ENCODE measurements at regions not wholly inside any gene's neighbourhood (a gene's known extent, or its start where the extent isn't known, plus 50 kb on each side); places are given as distances from the start of the nearest gene placed in this dataset.
"Not testable (repeated sequence)": the region's sequence is repeated elsewhere in the genome, so short reads cannot be mapped to it uniquely, and the experiment has no call there.

DNA sequence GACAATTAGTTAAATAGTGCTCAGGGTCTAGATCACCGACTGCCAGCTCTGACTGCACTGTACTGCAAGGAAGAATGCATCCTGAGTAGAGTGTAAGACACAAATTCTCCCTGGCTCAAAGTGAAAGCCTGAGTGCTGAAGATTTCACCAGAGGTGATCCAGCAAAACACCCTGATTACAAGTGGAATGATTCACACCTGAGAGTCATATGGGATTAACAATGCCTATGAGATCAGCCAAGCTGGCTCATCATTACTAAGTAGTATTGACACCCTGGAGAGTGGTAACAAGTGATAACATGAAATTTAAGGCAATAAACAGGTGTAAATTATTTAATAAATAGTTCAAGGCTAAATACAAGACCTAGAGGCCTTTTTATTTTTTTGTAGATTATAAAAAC is 403.8 kb upstream of the PRR20A start:
- Histone ChIP-seq H4K20me1 (ENCODE audit: control insufficient read depth, extremely low read depth, insufficient read depth, low read length) (no peaks in the 10 kb centered on the region), H3K9me3 (ENCODE audit: control insufficient read depth, insufficient read depth, low read depth, low read length) (no peaks in the 10 kb centered on the region), H2AFZ (ENCODE audit: low read length) (no peak overlapping the region), H3K36me3 (ENCODE audit: control insufficient read depth, insufficient read depth, low read length) (no peaks in the 10 kb centered on the region), H3K4me1 (ENCODE audit: control insufficient read depth, extremely low read depth, insufficient read depth, low read length) (no peaks in the 10 kb centered on the region), H3K4me3 (replicated peaks in 1 of 4; ENCODE audit: control extremely low read depth in 1 of 4, insufficient read depth in 1 of 4, low read depth in 3 of 4, low read length in 4 of 4) (no peak overlapping the region), H3K79me2 (ENCODE audit: control insufficient read depth, insufficient read depth, low read length) (no peaks in the 10 kb centered on the region), H3K27ac (ENCODE audit: insufficient read depth, low read length) (no peak overlapping the region), H3K4me2 (ENCODE audit: extremely low read depth, insufficient read depth, low read length) (no peak overlapping the region), H3K9ac (ENCODE audit: insufficient read depth, low read length) (no peak overlapping the region), H3K27me3 (ENCODE audit: control insufficient read depth, insufficient read depth, low read length) (no peaks in the 10 kb centered on the region)
- TF ChIP-seq EZH2 (IDR thresholded peaks at IDR 0.05; ENCODE audit: low read length, missing control alignments) = no peak
- TF ChIP-seq, protein P1, sequence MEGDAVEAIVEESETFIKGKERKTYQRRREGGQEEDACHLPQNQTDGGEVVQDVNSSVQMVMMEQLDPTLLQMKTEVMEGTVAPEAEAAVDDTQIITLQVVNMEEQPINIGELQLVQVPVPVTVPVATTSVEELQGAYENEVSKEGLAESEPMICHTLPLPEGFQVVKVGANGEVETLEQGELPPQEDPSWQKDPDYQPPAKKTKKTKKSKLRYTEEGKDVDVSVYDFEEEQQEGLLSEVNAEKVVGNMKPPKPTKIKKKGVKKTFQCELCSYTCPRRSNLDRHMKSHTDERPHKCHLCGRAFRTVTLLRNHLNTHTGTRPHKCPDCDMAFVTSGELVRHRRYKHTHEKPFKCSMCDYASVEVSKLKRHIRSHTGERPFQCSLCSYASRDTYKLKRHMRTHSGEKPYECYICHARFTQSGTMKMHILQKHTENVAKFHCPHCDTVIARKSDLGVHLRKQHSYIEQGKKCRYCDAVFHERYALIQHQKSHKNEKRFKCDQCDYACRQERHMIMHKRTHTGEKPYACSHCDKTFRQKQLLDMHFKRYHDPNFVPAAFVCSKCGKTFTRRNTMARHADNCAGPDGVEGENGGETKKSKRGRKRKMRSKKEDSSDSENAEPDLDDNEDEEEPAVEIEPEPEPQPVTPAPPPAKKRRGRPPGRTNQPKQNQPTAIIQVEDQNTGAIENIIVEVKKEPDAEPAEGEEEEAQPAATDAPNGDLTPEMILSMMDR (conservative IDR thresholded peaks at IDR 0.05 in 1 of 2, IDR thresholded peaks at IDR 0.05 in 1 of 2; ENCODE audit: low read depth in 1 of 2, low read length in 2 of 2) = no peak
- no peak for DNase-seq (ENCODE audit: low read depth in 2 of 2)

DNA sequence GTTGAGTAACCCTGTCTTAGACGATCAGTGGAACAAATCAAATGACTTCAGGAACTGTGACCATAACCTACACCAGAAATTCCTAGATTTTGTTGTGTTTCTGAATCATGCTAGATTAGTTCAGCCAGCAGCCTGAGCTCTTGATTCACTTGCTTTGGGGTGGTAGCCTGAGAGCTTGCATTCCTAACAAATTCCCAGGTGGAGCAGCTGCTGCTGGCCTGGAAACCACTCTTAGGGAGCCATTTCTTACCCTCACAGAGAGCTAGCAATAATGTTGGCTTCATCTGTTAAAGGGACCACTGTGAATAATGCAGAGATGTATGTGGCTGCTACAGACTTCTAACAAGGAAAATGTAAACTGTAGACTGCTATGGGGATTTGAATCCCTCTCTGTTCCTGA is 388.1 kb upstream of the PRR20A start:
- no peak overlapping the region for H3K4me2 ChIP-seq (ENCODE audit: extremely low read depth, insufficient read depth, low read length)
- TF ChIP-seq, protein P1 (conservative IDR thresholded peaks at IDR 0.05 in 1 of 2, IDR thresholded peaks at IDR 0.05 in 1 of 2; ENCODE audit: low read depth in 1 of 2, low read length in 2 of 2) = no peak
- no peak for TF ChIP-seq EZH2 (IDR thresholded peaks at IDR 0.05; ENCODE audit: low read length, missing control alignments)
- H4K20me1 ChIP-seq (ENCODE audit: control insufficient read depth, extremely low read depth, insufficient read depth, low read length) = no peaks in the 10 kb centered on the region
- no peaks in the 10 kb centered on the region for H3K9me3 ChIP-seq (ENCODE audit: control insufficient read depth, insufficient read depth, low read depth, low read length)
- no peak for DNase-seq (ENCODE audit: low read depth in 2 of 2)
- H3K79me2 ChIP-seq (ENCODE audit: control insufficient read depth, insufficient read depth, low read length) = no peaks in the 10 kb centered on the region
- no peaks in the 10 kb centered on the region for H3K4me1 ChIP-seq (ENCODE audit: control insufficient read depth, extremely low read depth, insufficient read depth, low read length)
- H3K9ac ChIP-seq (ENCODE audit: insufficient read depth, low read length) = no peak overlapping the region
- H3K27me3 ChIP-seq (ENCODE audit: control insufficient read depth, insufficient read depth, low read length) = no peaks in the 10 kb centered on the region
- no peaks in the 10 kb centered on the region for H3K36me3 ChIP-seq (ENCODE audit: control insufficient read depth, insufficient read depth, low read length)
- H2AFZ ChIP-seq (ENCODE audit: low read length) = no peak overlapping the region
- no peak overlapping the region for H3K27ac ChIP-seq (ENCODE audit: insufficient read depth, low read length)
- no peak overlapping the region for H3K4me3 ChIP-seq (replicated peaks in 1 of 4; ENCODE audit: control extremely low read depth in 1 of 4, insufficient read depth in 1 of 4, low read depth in 3 of 4, low read length in 4 of 4)

DNA sequence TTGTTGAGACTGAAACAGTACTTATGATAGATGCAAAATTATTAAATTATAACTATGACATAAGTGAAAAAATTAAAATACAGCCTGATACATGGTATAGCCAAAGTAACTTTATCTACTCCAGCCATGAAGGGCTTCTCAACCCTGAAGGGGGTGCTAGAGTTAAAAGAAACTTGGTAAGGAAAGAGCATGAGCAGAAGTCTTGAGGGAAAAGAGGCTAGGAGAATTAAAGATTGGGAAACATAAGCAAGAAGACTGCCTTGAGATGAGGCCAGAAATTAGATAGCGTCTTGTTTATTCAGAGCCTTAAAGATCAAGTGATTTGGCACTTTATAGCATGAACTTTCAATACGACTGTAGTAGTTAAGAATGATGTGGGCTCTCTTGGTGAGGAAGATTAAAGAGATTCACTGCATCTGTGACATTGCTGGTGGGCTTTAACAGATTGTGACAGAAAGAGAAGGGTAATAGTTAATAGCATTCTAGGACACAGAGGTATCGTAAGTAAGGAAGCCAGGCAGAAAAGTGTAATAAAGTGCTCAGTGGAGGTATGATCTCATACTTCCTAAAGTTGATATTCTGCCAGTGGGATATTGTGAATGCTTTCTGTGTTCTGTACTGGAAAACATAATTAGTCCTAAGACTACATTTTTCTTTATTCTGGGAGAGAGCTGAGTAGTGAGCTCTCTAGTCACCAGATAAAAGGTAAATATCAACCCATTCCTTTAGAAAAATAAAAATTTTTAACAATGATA is 385.4 kb upstream of the PRR20A start:
- H3K9ac ChIP-seq (ENCODE audit: insufficient read depth, low read length) = no peak overlapping the region
- H3K36me3 ChIP-seq (ENCODE audit: control insufficient read depth, insufficient read depth, low read length) = no peaks in the 10 kb centered on the region
- no peak overlapping the region for H3K4me2 ChIP-seq (ENCODE audit: extremely low read depth, insufficient read depth, low read length)
- no peak overlapping the region for H3K4me3 ChIP-seq (replicated peaks in 1 of 4; ENCODE audit: control extremely low read depth in 1 of 4, insufficient read depth in 1 of 4, low read depth in 3 of 4, low read length in 4 of 4)
- TF ChIP-seq EZH2 (IDR thresholded peaks at IDR 0.05; ENCODE audit: low read length, missing control alignments) = no peak
- TF ChIP-seq, protein P1 (conservative IDR thresholded peaks at IDR 0.05 in 1 of 2, IDR thresholded peaks at IDR 0.05 in 1 of 2; ENCODE audit: low read depth in 1 of 2, low read length in 2 of 2) = no peak
- DNase-seq (ENCODE audit: low read depth in 2 of 2) = no peak
- no peak overlapping the region for H3K27ac ChIP-seq (ENCODE audit: insufficient read depth, low read length)
- no peaks in the 10 kb centered on the region for H4K20me1 ChIP-seq (ENCODE audit: control insufficient read depth, extremely low read depth, insufficient read depth, low read length)
- no peaks in the 10 kb centered on the region for H3K27me3 ChIP-seq (ENCODE audit: control insufficient read depth, insufficient read depth, low read length)
- H2AFZ ChIP-seq (ENCODE audit: low read length) = no peak overlapping the region
- H3K4me1 ChIP-seq (ENCODE audit: control insufficient read depth, extremely low read depth, insufficient read depth, low read length) = no peaks in the 10 kb centered on the region
- H3K79me2 ChIP-seq (ENCODE audit: control insufficient read depth, insufficient read depth, low read length) = no peaks in the 10 kb centered on the region
- no peaks in the 10 kb centered on the region for H3K9me3 ChIP-seq (ENCODE audit: control insufficient read depth, insufficient read depth, low read depth, low read length)

DNA sequence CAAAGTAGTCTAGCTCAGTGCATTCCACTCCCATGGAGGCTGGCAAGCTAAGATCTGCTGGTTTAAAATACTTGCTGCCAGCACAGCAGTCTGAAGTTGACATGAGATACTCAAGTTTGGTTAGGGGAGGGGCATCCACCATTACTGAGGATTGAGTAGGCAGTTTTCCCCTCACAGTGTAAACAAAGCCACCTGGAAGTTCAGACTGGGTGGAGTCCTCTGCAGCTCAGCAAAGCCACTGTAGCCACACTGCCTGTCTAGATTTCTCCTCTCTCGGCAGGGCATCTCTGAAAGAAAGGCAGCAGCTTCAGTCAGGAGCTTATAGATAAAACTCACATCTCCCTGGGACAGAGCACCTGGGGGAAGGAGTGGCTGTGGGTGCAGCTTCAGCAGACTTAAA is 377.4 kb upstream of the PRR20A start:
- not testable (repeated sequence) for H2AFZ ChIP-seq (ENCODE audit: low read length)

More for the DNA sequence above, 377.4 kb upstream of the PRR20A start:
- DNase-seq (ENCODE audit: low read depth in 2 of 2); H4K20me1 ChIP-seq (ENCODE audit: control insufficient read depth, extremely low read depth, insufficient read depth, low read length); H3K36me3 ChIP-seq (ENCODE audit: control insufficient read depth, insufficient read depth, low read length); H3K27ac ChIP-seq (ENCODE audit: insufficient read depth, low read length); H3K9ac ChIP-seq (ENCODE audit: insufficient read depth, low read length); H3K4me2 ChIP-seq (ENCODE audit: extremely low read depth, insufficient read depth, low read length); H3K4me1 ChIP-seq (ENCODE audit: control insufficient read depth, extremely low read depth, insufficient read depth, low read length); H3K79me2 ChIP-seq (ENCODE audit: control insufficient read depth, insufficient read depth, low read length); H3K4me3 ChIP-seq (replicated peaks in 1 of 4; ENCODE audit: control extremely low read depth in 1 of 4, insufficient read depth in 1 of 4, low read depth in 3 of 4, low read length in 4 of 4); H3K27me3 ChIP-seq (ENCODE audit: control insufficient read depth, insufficient read depth, low read length); H3K9me3 ChIP-seq (ENCODE audit: control insufficient read depth, insufficient read depth, low read depth, low read length): not testable (repeated sequence)
